Pons (tissue), 1 donor: ENCODE measurements at regions not wholly inside any gene's neighbourhood (a gene's known extent, or its start where the extent isn't known, plus 50 kb on each side); places are given as distances from the start of the nearest gene placed in this dataset.
"Not testable (repeated sequence)": the region's sequence is repeated elsewhere in the genome, so short reads cannot be mapped to it uniquely, and the experiment has no call there.

ENCODE experiments used
- DNase-seq: peaks from one replicate; pipeline ENCODE4 v3.0.0-alpha.2; 2016; ENCODE audit warnings: low spot score

- no peak for DNase-seq
Measured at GRCh38 chr6:11407414-11407813, 130.1 kb upstream of the TMEM170B start.

- peak; percentile 51 for DNase-seq
Measured at GRCh38 chr6:11404838-11405237, 132.7 kb upstream of the TMEM170B start.

GRCh38 chr6:11404081-11404480 is 133.5 kb upstream of the TMEM170B start:
- no peak for DNase-seq

- no peak for DNase-seq
Measured at GRCh38 chr6:11403035-11403601, 134.4 kb upstream of the TMEM170B start.

- DNase-seq, result not testable (repeated sequence)
Measured at GRCh38 chr6:11402581-11402980, 135.0 kb upstream of the TMEM170B start.

- not testable (repeated sequence) for DNase-seq
Measured at GRCh38 chr6:11401954-11402353, 135.6 kb upstream of the TMEM170B start.

- no peak for DNase-seq
Measured at GRCh38 chr6:11398451-11399326, 138.9 kb upstream of the TMEM170B start.

GRCh38 chr6:11397622-11398450 is 139.7 kb upstream of the TMEM170B start:
- no peak for DNase-seq

- no peak for DNase-seq
Measured at GRCh38 chr6:11396860-11397259, 140.7 kb upstream of the TMEM170B start.

- no peak for DNase-seq
Measured at GRCh38 chr6:11393713-11394627, 143.6 kb upstream of the TMEM170B start.

- peak; percentile 39 for DNase-seq
Measured at GRCh38 chr6:11392778-11393507, 144.6 kb upstream of the TMEM170B start.

- DNase-seq, result no peak
Measured at GRCh38 chr6:11391934-11392777, 145.4 kb upstream of the TMEM170B start.

- no peak for DNase-seq
Measured at GRCh38 chr6:11389977-11390376, 147.6 kb upstream of the TMEM170B start.

- DNase-seq, result no peak
Measured at GRCh38 chr6:11388983-11389944, 148.3 kb upstream of the TMEM170B start.

GRCh38 chr6:11387707-11388430 is 149.7 kb upstream of the TMEM170B start:
- no peak for DNase-seq

- DNase-seq, result no peak
Measured at GRCh38 chr6:11386726-11387125, 150.8 kb upstream of the TMEM170B start.

GRCh38 chr6:11386323-11386722 is 151.2 kb upstream of the TMEM170B start:
- no peak for DNase-seq
